HEK293T (cell line): ENCODE measurements at regions not wholly inside any gene's neighbourhood (a gene's known extent, or its start where the extent isn't known, plus 50 kb on each side); places are given as distances from the start of the nearest gene placed in this dataset.

Source experiments
- FOXA1 ChIP-seq: fragments of 450-650 bp; IDR thresholded peaks from 2 replicates; pipeline ENCODE4 v1.6.1; 2016; ENCODE audit warnings: mild to moderate bottlenecking
- SUZ12 ChIP-seq: fragments of 450-650 bp; IDR thresholded peaks from 2 replicates; pipeline ENCODE4 v1.6.1; 2016; ENCODE audit warnings: mild to moderate bottlenecking
- TARDBP ChIP-seq: fragments of 450-650 bp; IDR thresholded peaks from 2 replicates; pipeline ENCODE4 v1.6.1; 2016

DNA sequence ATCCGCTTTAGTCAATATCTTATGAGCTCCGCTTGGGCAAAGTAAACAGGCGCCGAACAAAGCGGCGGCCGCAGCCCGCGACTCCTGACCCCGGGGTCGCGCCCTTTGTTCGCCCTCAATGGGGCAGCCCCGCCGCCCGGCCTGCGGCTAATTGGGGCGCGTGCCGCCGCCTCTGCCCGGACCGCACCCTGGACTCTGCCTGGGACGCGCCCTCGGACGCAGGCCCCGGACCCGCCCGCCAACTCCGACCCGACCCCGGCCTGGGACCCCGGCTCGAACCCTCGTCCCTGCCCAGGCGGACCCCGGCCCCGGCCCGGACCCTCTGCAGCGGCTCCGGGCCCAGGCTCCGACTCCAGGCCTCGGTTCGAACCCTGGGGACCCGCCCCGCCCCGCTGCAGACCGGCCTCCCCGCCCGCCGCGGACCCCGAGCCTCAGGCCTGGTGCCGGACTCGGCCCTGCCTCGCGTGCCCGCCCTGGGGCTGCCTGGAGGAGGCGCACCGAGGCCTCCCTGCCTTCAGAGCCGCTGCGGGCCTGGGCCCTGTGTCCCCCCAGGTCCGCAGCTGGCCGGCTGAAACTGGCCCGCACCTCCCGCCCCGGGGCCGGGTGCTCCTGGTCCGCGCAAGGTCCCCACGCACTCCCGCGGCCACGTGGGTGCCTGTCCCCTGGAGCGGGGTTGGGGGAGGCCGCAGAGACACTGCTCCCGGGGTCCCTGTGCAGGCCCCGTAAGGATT, 84.7 kb upstream of the WNT7B start:
- TF ChIP-seq TARDBP (no peak), SUZ12 (no peak), FOXA1 (no peak)
